Endothelial cell of umbilical vein (primary cell): ENCODE measurements at regions not wholly inside any gene's neighbourhood (a gene's known extent, or its start where the extent isn't known, plus 50 kb on each side); places are given as distances from the start of the nearest gene placed in this dataset.

ENCODE experiments used
- BruUV-seq: library from RNA; stranded (reverse); fragments of 400-500 nt; replicated peaks from 2 replicates; lab custom pipeline; 2021; lab: Mats Ljungman, UMichigan
- CTCF ChIA-PET: fragments of 300-600, 350-600 bp; sonication (Branson Sonifier 250); formaldehyde crosslinking; loops from one replicate; lab custom pipeline; 2021; ENCODE audit warnings: antibody characterized with exemption, inconsistent platforms; lab: Charles Lee
- POLR2A ChIA-PET: fragments of 300-600, 350-600 bp; sonication (Branson Sonifier 250); formaldehyde crosslinking; loops from one replicate; lab custom pipeline; 2021; ENCODE audit warnings: antibody characterized with exemption, inconsistent platforms; lab: Charles Lee
- DNase-seq: peaks from one replicate; pipeline ENCODE4 v3.0.0-alpha.2; 2011; ENCODE audit warnings: low read depth, low spot score
- FAIRE-seq: peaks from 2 replicates; lab custom pipeline; 2011; peaks lifted over from hg19 to GRCh38; lab: Jason Lieb, UNC
- H2AFZ ChIP-seq: 2 replicates; pipeline ENCODE4 v1.6.0; 2012; ENCODE audit warnings: low read depth, low read length, control low read depth, inconsistent platforms
- H3K27ac ChIP-seq: 2 replicates; pipeline ENCODE4 v1.5.1; 2011; ENCODE audit warnings: low read depth, mild to moderate bottlenecking, control low read depth, low read length, moderate library complexity; ENCODE audit not compliant: insufficient read depth
- H3K27me3 ChIP-seq, 2 experiments: 2 replicates each; pipeline versions ENCODE4 v1.6.0 to v1.6.1; 2011; ENCODE audit warnings: low read length in 2 of 2, mixed read lengths in 1 of 2; ENCODE audit not compliant: control insufficient read depth in 2 of 2, insufficient read depth in 2 of 2
- H3K36me3 ChIP-seq, 2 experiments: 2 replicates in 1 of 2; 3 replicates in 1 of 2; pipeline ENCODE4 v1.5.1; 2011; ENCODE audit warnings: low read length in 2 of 2, mild to moderate bottlenecking in 1 of 2, moderate library complexity in 1 of 2; ENCODE audit not compliant: control insufficient read depth in 2 of 2, insufficient read depth in 2 of 2; ENCODE audit errors: extremely low read depth in 1 of 2
- H3K4me1 ChIP-seq: 3 replicates; pipeline ENCODE4 v1.5.1; 2011; ENCODE audit warnings: mild to moderate bottlenecking, low read length; ENCODE audit not compliant: control insufficient read depth, insufficient read depth; ENCODE audit errors: extremely low read depth
- H3K4me2 ChIP-seq: 2 replicates; pipeline ENCODE4 v1.6.1; 2011; ENCODE audit warnings: low read length, control low read depth, mixed read lengths; ENCODE audit not compliant: insufficient read depth
- H3K4me3 ChIP-seq, 3 experiments: fragments of 200-600 bp in 1 of 3; sonication (generic), shearing (Covaris generic) in 1 of 3; replicated peaks in 1 of 3; 2 replicates each; pipeline ENCODE4 v1.5.1; 2011 to 2016; ENCODE audit warnings: control low read depth in 3 of 3, low read length in 3 of 3, mild to moderate bottlenecking in 2 of 3, inconsistent platforms in 1 of 3, low read depth in 1 of 3, moderate library complexity in 1 of 3; ENCODE audit not compliant: insufficient read depth in 1 of 3
- H3K79me2 ChIP-seq: 2 replicates; pipeline ENCODE4 v1.6.0; 2012; ENCODE audit warnings: low read length, inconsistent platforms; ENCODE audit not compliant: control insufficient read depth, insufficient read depth
- H3K9ac ChIP-seq: replicated peaks from 2 replicates; pipeline ENCODE3; 2011; ENCODE audit warnings: low read length, control low read depth; ENCODE audit not compliant: insufficient read depth; ENCODE audit errors: extremely low read depth
- H3K9me1 ChIP-seq: replicated peaks from 3 replicates; pipeline ENCODE4 v1.6.0; 2011; ENCODE audit warnings: mild to moderate bottlenecking, low read length; ENCODE audit not compliant: control insufficient read depth, insufficient read depth; ENCODE audit errors: extremely low read depth
- H3K9me3 ChIP-seq: replicated peaks from 2 replicates; pipeline ENCODE4 v1.5.1; 2012; ENCODE audit warnings: low read length, inconsistent platforms; ENCODE audit not compliant: control insufficient read depth, insufficient read depth
- H4K20me1 ChIP-seq: replicated peaks from 2 replicates; pipeline ENCODE3; 2011; ENCODE audit warnings: mild to moderate bottlenecking, low read length; ENCODE audit not compliant: control insufficient read depth, insufficient read depth; ENCODE audit errors: extremely low read depth
- EZH2 ChIP-seq: IDR thresholded peaks from 2 replicates; pipeline ENCODE4 v1.6.1; 2012; ENCODE audit warnings: borderline replicate concordance, low read depth, mild to moderate bottlenecking, moderate library complexity, low read length, inconsistent platforms; ENCODE audit not compliant: severe bottlenecking
- FOS ChIP-seq: IDR thresholded peaks from 2 replicates; pipeline ENCODE4 v1.6.1; 2011; ENCODE audit warnings: mild to moderate bottlenecking, low read length, moderate library complexity, borderline replicate concordance; ENCODE audit not compliant: insufficient read depth
- GATA2 ChIP-seq: IDR thresholded peaks from 2 replicates; pipeline ENCODE4 v1.7.0; 2011; ENCODE audit warnings: low read depth, mild to moderate bottlenecking, moderate library complexity, mixed read lengths, low read length; ENCODE audit not compliant: insufficient read length, insufficient read depth
- JUN ChIP-seq: IDR thresholded peaks from 2 replicates; pipeline ENCODE4 v1.6.1; 2011; ENCODE audit warnings: borderline replicate concordance, low read depth; ENCODE audit not compliant: insufficient read length, insufficient read depth
- MYC ChIP-seq: IDR thresholded peaks from one replicate; pipeline ENCODE4 v1.6.1; 2011; ENCODE audit warnings: mild to moderate bottlenecking, low read depth, low read length
- POLR2A ChIP-seq: IDR thresholded peaks from 2 replicates; pipeline ENCODE4 v1.6.1; 2012; ENCODE audit warnings: low read depth, mild to moderate bottlenecking, control low read depth, low read length
- POLR2AphosphoS5 ChIP-seq: IDR thresholded peaks from 2 replicates; pipeline ENCODE4 v1.6.1; 2012; ENCODE audit warnings: low read depth, mild to moderate bottlenecking, control low read depth, low read length, moderate library complexity; ENCODE audit not compliant: insufficient read depth
- dilution Hi-C: fragments of 300-500 bp; cut with MboI; formaldehyde crosslinking; loops from one replicate; pipeline ENCODE4 v1.15.0; 2019; ENCODE audit warnings: low sequenced_read_pairs; ENCODE audit not compliant: extremely low pct_ligation_motif_present
- intact Hi-C: fragments of 100-400 bp; cut with micrococcal nuclease; formaldehyde crosslinking; loops from one replicate; pipeline ENCODE4 v1.10.0; 2022
- TF ChIP-seq, protein P1 (sequence below), 2 donors: IDR thresholded peaks; 1 replicate in 1 of 2; 2 replicates in 1 of 2; pipeline ENCODE4 v1.5.1; 2011; ENCODE audit warnings: low read length in 2 of 2, mild to moderate bottlenecking in 2 of 2, moderate library complexity in 2 of 2, control low read depth in 1 of 2, inconsistent platforms in 1 of 2, low read depth in 1 of 2; ENCODE audit not compliant: insufficient read depth in 1 of 2; ENCODE audit errors: extremely low read depth in 1 of 2
- TF ChIP-seq, protein P2 (sequence below): IDR thresholded peaks from 2 replicates; pipeline ENCODE4 v1.6.1; 2011; ENCODE audit not compliant: insufficient read depth, insufficient read length

DNA sequence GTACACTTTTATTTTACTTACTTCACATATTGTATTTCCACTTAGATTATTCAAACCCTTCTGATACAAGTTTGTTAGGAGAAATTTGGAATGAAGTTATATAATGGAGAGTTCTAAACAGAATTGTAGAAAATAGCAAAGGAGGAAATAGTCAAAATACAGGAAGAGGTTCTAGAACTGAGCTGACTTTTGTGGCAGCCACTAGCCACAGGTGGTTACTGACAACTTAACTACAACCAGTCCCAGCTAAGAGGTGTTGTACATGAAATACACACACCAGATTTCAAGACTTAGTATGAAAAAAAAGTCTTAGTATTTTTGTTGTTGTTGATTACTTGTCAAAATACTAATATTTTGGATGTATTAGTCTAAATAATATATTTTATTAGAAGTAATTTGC lies 727.4 kb upstream of the CITED2 start:
- no peaks in the 10 kb centered on the region for H3K9me1 ChIP-seq
- H3K9ac ChIP-seq, result no peak overlapping the region
- no peaks in the 10 kb centered on the region for H3K36me3 ChIP-seq
- no peaks in the 10 kb centered on the region for H3K79me2 ChIP-seq
- peaks cover 2% of the 10 kb centered on the region for H3K4me1 ChIP-seq
- H3K4me3 ChIP-seq, result no peak overlapping the region
- H3K27me3 ChIP-seq, result no peaks in the 10 kb centered on the region
- DNase-seq, result no peak
- no TSS peak for BruUV-seq
- ChIA-PET CTCF (interaction anchor here (1.2 kb wide), 1 partner anchor 8 kb away, joined by 5 read pairs; no protein-coding TSS in a partner anchor), POLR2A (no interaction called here)
- H3K4me2 ChIP-seq, result no peak overlapping the region
- no peaks in the 10 kb centered on the region for H4K20me1 ChIP-seq
- no peak for FAIRE-seq
- no peaks in the 10 kb centered on the region for H3K9me3 ChIP-seq
- intact Hi-C loops (no loop called here), dilution Hi-C loops (no loop called here)
- H2AFZ ChIP-seq, result no peak overlapping the region
- no peak overlapping the region for H3K27ac ChIP-seq
- TF ChIP-seq POLR2A (no peak), MYC (no peak), JUN (no peak), GATA2 (no peak), FOS (no peak), EZH2 (no peak), POLR2AphosphoS5 (no peak)
- TF ChIP-seq, protein P1, sequence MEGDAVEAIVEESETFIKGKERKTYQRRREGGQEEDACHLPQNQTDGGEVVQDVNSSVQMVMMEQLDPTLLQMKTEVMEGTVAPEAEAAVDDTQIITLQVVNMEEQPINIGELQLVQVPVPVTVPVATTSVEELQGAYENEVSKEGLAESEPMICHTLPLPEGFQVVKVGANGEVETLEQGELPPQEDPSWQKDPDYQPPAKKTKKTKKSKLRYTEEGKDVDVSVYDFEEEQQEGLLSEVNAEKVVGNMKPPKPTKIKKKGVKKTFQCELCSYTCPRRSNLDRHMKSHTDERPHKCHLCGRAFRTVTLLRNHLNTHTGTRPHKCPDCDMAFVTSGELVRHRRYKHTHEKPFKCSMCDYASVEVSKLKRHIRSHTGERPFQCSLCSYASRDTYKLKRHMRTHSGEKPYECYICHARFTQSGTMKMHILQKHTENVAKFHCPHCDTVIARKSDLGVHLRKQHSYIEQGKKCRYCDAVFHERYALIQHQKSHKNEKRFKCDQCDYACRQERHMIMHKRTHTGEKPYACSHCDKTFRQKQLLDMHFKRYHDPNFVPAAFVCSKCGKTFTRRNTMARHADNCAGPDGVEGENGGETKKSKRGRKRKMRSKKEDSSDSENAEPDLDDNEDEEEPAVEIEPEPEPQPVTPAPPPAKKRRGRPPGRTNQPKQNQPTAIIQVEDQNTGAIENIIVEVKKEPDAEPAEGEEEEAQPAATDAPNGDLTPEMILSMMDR (IDR thresholded peaks at IDR 0.05; ENCODE audit: extremely low read depth in 1 of 2, insufficient read depth in 1 of 2, low read depth in 1 of 2, low read length in 2 of 2), result no peak
- TF ChIP-seq, protein P2, sequence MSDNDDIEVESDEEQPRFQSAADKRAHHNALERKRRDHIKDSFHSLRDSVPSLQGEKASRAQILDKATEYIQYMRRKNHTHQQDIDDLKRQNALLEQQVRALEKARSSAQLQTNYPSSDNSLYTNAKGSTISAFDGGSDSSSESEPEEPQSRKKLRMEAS, result no peak
